ENCODE measurements at regions not wholly inside any gene's neighbourhood (a gene's known extent, or its start where the extent isn't known, plus 50 kb on each side); places are given as distances from the start of the nearest gene placed in this dataset.
A peak's percentile ranks its signal among the peaks of the same experiment; 100 is the strongest.

DNA sequence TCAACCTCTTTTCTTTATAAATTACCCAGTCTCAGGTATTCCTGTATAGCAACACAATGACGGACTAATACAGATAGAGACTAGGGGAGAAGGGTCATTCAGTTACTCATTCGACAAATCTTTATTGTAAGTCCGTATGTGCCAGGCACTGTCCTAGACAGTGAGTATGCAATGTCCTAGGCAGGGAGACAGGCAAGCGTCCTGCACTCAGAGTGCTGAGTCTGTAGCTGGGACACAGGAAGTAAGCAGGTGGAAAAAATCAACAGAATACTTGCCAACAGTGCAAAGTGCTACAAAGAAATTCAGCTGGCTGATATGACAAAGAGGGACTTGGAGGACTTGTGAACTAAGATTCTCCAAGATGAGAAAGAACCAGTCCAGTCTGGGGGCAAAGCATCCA lies 92.2 kb upstream of the ZBTB40 start:
- Mint-ChIP-seq H3K27ac (no peak overlapping the region), H3K36me3 (ENCODE audit: low read depth) (no peaks in the 10 kb centered on the region), H3K9me3 (peaks cover 11% of the 10 kb centered on the region), H3K4me3 (no peak overlapping the region), H3K4me1 (peaks cover 2% of the 10 kb centered on the region), H3K27me3 (ENCODE audit: low read depth, poor library complexity) (peaks cover 95% of the 10 kb centered on the region)
- no peak for DNase-seq
- TF ChIP-seq, protein P1, sequence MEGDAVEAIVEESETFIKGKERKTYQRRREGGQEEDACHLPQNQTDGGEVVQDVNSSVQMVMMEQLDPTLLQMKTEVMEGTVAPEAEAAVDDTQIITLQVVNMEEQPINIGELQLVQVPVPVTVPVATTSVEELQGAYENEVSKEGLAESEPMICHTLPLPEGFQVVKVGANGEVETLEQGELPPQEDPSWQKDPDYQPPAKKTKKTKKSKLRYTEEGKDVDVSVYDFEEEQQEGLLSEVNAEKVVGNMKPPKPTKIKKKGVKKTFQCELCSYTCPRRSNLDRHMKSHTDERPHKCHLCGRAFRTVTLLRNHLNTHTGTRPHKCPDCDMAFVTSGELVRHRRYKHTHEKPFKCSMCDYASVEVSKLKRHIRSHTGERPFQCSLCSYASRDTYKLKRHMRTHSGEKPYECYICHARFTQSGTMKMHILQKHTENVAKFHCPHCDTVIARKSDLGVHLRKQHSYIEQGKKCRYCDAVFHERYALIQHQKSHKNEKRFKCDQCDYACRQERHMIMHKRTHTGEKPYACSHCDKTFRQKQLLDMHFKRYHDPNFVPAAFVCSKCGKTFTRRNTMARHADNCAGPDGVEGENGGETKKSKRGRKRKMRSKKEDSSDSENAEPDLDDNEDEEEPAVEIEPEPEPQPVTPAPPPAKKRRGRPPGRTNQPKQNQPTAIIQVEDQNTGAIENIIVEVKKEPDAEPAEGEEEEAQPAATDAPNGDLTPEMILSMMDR (IDR thresholded peaks at IDR 0.05) = no peak

DNA sequence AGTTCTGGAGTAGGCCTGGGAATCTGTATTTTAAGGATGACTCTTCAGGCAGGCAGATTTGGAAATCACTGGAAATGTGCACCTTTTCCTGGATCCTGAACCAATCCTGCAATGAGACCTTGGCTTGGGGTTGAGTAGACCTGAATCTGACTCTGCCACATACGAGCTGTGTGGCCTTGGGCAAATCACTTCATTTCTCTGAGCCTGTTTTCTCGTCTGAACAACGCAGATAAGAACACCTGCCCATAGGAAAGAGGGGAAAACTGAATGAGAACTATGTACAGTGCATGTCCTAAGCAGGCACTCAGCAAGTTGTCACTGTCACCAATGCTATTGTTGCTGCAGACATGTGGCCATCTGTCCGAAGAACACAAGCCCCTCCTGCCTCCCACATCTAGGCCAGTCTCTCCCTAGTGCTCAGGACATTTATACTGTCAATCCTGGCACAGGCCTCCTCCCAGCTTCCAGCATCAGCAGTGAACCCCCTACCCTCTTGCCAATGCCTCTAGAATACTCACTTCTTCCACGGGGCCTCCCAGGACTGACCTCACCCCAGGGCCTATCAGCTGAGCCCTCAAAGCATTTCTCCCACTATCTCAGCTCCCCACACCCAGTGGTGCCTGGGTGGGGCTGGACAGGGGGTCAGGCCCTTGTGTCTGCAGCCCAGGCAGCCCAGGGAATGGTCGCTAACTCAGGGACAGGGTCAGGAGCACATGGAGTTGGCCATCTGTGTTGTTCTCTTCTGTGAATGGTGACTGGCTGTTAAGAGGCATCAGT lies 88.8 kb upstream of the ZBTB40 start:
- Mint-ChIP-seq H3K27me3 (ENCODE audit: low read depth, poor library complexity) (peaks cover 97% of the 10 kb centered on the region), H3K27ac (no peak overlapping the region), H3K9me3 (peaks cover 11% of the 10 kb centered on the region), H3K36me3 (ENCODE audit: low read depth) (no peaks in the 10 kb centered on the region), H3K4me3 (no peak overlapping the region), H3K4me1 (peaks cover 5% of the 10 kb centered on the region)
- DNase-seq = no peak
- TF ChIP-seq, protein P1 (IDR thresholded peaks at IDR 0.05) = no peak

DNA sequence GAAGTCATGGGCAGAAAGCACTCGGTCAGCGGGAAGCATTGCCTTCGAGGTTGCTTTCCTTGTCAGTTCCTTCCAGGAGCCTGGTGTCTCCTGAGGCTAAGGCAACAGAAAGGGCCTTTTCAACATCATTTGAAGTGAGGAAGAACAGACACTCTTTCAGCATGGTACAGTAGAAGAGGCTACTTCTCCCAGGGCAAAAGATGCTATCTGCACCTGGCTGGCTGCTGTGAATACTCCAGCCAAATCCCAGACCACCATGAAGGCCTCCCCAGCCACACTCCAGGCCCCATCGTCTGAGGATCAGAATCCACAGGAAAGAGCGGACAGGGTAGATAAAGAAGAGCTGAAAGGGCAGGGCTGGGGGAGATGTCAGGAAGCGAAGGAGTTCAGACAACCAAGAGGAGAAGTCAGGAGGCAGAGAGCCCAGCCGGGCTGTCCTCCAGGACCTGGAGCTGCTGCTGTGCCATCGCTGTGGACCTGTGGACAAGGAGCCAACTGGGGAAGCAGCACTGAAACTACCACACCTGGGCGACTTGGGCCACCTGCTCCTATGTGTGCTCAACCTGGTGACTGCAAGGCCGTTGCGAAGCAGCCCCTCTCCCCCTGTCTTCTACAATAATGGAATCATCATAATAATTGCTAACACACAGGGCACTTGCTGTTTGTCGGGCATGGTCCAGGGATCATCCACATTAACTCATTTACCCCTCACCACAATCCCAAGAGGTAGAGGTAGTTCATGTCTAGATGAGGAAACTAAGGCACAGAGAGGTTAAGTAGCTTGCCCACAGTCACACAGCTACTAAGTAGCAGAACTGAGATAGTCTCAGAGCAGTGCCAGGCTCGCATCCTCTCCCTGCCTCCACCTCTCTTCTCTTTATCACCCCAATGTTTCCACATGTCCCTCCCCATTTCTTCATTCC lies 88.0 kb upstream of the ZBTB40 start:
- Mint-ChIP-seq H3K4me3 (no peak overlapping the region), H3K4me1 (peaks cover 5% of the 10 kb centered on the region), H3K27ac (no peak overlapping the region), H3K36me3 (ENCODE audit: low read depth) (no peaks in the 10 kb centered on the region), H3K27me3 (ENCODE audit: low read depth, poor library complexity) (peaks cover 97% of the 10 kb centered on the region), H3K9me3 (peaks cover 10% of the 10 kb centered on the region)
- TF ChIP-seq, protein P1 (IDR thresholded peaks at IDR 0.05) = no peak
- DNase-seq = no peak

DNA sequence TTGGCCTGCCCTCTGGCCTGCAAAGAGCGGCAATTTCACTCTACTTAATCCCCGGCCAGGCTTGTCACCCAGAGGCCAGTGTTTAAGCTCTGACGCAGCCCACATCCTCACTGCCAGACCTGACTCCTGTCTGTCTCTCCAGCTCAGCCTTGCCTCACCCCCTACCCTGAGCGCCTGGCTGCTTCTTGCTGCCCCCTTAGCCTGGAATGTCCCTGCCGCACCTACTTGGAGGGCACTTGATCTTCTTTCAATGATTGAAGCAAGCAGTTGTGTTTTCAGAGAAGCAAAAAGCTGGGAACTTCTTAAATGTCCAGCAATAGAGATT lies 87.4 kb upstream of the ZBTB40 start:
- H3K27ac Mint-ChIP-seq = peak overlapping the region; percentile 13
- peaks cover 97% of the 10 kb centered on the region for H3K27me3 Mint-ChIP-seq (ENCODE audit: low read depth, poor library complexity)
- no peak for DNase-seq
- H3K9me3 Mint-ChIP-seq = peaks cover 3% of the 10 kb centered on the region
- TF ChIP-seq, protein P1 (IDR thresholded peaks at IDR 0.05) = no peak
- peaks cover 5% of the 10 kb centered on the region for H3K4me1 Mint-ChIP-seq
- no peak overlapping the region for H3K4me3 Mint-ChIP-seq
- no peaks in the 10 kb centered on the region for H3K36me3 Mint-ChIP-seq (ENCODE audit: low read depth)

DNA sequence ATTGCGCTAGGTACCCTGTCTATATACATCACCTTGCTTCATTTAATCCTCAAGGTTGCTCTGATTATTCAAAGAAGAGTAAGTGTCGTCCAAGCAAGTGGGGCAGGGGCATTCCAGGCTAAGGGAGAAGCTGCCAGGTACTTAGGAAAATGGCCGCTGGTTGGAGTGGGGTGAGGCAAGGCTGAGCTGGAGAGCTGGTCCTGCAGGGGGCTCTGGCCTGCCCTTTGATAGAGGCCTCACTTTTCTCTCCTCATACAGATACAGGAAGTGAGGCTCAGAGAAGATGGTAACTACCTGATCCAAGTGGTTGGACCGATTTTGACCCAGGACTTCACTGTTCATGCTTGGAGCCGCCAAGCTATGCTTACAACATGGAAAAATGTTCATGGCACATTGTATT lies 86.9 kb upstream of the ZBTB40 start:
- TF ChIP-seq, protein P1 (IDR thresholded peaks at IDR 0.05) = no peak
- DNase-seq = no peak
- Mint-ChIP-seq H3K9me3 (peaks cover under 1% of the 10 kb centered on the region), H3K27me3 (ENCODE audit: low read depth, poor library complexity) (peaks cover 97% of the 10 kb centered on the region), H3K4me1 (peaks cover 5% of the 10 kb centered on the region), H3K4me3 (no peak overlapping the region), H3K27ac (no peak overlapping the region), H3K36me3 (ENCODE audit: low read depth) (no peaks in the 10 kb centered on the region)

All from nephron progenitor cell (in vitro differentiated cells).